T1000 (cell line): ENCODE measurements at regions not wholly inside any gene's neighbourhood (a gene's known extent, or its start where the extent isn't known, plus 50 kb on each side); places are given as distances from the start of the nearest gene placed in this dataset.

ENCODE experiments used
- DNase-seq: peaks from one replicate; lab custom pipeline; 2025; ENCODE audit warnings: mixed read lengths; lab: John Stamatoyannopoulos, UW

- no peak for DNase-seq
Measured at GRCh38 chr5:153118018-153118417, 372.5 kb upstream of the GRIA1 start.

GRCh38 chr5:153122403-153122802 lies 368.1 kb upstream of the GRIA1 start:
- DNase-seq = no peak

DNA sequence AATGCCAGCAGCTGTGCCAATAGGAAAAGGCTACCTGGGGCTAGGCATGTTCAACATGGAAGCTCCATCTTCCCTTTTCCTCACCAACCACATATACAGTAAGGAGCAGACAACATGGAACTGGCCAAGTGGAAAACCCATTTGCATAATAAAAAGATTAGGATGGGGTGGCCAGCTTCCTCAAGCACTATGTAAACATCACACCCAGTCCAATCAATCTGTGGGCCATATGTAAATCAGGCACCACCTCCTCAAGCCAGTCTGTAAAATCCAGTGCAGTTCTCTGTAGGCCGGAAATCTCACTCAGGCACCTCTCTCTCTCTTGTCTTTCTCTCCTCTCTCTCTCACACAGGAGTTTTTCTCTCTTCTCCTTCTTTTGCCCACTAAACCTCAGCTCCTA lies 360.2 kb upstream of the GRIA1 start:
- DNase-seq = no peak

- DNase-seq = no peak
Measured at GRCh38 chr5:153135411-153135810, 355.1 kb upstream of the GRIA1 start.

DNA sequence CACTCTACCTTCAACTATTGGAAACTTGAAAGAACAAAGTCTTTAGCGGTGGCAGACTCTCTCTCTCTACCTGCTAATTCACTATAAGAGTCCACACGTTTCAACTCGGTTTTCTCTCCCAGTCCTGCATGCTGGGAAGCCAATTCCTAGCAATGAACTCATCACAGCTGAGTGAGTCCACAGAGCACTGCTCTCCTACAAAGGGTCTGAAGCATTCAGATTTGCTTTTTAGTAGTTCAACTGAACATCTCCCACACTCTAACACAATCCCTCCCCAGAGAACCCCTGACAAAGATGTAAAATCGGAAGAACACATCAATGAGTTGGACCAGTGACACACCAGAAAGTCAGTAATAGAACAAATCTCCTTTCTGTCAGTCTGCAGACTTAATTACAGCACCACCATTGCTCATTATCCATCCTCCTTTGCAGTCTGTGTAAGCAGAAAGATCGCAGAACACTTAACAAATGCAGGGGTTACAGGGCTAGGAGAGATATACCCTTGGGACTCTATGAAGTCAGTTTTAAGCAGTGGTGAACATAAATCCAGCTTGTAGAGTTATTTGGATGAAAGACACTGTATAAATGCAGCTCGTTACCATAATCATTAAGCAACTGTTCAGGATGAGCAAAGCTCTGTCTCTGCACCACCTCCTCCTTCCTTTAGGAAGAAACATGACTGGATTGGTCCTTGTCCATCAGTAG lies 353.4 kb upstream of the GRIA1 start:
- DNase-seq = no peak

DNA sequence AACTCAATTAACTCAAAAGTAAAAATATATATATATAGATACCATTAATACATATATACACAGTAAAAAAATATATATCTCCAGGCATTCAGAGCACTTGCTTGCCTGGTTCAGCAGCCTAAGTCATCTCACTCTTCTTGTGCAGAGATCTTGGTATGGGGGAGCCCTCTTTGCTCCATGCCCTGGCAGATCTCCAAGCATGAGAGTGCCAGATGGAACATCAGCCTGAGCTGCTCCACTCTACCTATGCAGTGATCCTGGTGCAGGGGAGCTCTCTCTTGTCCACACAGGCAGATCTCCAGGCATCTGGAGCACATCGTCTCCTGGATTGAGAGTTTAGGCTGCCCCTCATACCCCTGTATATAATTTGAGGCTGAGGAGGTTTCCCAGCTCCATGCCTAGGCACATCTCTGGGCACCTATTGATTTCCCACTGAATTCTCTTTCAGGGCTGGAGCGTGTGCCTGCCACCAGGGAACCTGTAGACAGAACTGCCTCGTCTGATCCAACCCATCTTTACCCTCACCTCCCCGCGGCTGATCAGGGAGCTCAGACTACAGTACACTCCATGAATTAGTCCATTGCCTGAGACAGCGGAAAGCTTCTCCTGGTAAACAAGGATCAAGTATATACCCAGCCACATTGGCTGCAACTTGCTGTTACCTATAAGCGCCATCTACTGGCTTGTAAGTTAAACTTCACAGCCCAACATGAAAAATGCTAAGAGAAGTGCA lies 342.4 kb upstream of the GRIA1 start:
- DNase-seq = no peak

DNA sequence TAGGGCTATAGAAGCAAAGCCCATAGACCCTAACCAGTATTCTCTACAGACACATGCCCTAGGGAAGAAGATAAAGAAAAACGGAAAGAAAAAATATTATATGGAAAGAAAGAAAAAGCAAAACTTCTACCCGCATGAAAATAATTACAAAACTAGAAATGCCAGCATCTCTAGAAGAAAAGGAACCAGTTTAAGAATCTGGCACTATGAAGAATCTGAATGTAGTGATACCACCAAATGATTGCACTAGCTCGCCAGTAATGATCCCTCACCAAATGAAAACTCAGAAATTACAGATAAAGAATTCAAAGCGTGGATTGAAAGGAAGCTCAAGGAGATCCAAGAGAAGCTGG lies 341.9 kb upstream of the GRIA1 start:
- DNase-seq = no peak

DNA sequence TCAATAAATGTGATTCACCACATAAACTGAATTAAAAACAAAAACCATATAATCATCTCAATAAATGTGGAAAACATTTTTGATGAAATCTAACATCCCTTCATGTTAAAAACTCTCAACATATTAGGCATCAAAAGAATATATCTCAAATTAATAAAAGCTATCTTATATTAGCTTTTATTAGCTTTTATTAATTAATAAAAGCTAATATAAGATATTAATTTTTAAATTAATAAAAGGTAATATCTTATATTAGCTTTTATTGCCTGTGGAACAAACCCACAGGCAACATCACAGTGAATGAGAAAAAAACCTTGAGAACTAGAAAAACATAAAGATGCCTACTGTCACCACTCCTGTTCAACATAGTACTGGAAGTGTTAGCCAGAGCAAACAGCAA lies 338.9 kb upstream of the GRIA1 start:
- no peak for DNase-seq

DNA sequence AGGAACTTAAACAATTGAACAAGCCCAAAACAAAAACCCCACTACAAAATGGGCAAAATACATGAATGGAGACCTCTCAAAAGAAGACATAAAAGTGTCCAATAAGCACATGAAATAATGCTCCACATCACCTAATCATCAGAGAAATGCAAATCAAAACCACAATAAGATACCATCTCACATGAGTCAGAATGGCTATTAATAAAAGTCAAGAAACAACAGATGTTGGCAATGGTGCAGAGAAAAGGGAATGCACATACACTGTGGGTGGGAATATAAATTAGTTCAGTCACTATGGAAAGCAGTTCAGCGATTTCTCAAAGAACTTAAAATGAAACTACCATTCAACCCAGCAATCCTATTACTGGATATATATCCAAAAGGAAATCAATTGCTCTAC lies 337.4 kb upstream of the GRIA1 start:
- no peak for DNase-seq

GRCh38 chr5:153157156-153157555 lies 333.3 kb upstream of the GRIA1 start:
- DNase-seq = no peak

- no peak for DNase-seq
Measured at GRCh38 chr5:153158608-153159007, 331.9 kb upstream of the GRIA1 start.

DNA sequence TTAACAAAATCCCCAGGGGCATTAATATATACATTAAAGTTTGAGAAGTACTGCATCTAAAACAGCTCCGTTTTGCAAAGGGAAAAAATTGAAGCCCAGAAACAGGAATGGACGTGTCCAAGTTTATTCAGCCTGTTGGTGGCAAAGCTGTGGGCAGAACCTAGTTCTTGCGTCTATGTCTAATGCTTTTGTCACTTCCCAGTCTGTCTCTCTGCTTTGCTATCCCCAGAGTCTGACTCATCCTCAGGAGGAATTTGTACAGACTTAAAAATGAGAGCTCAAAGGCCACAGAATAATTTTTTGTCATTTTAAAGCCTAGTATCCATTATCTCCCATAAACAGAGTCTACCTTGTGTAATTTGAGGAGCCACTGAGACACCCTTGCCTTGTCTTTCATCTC lies 330.9 kb upstream of the GRIA1 start:
- no peak for DNase-seq

DNA sequence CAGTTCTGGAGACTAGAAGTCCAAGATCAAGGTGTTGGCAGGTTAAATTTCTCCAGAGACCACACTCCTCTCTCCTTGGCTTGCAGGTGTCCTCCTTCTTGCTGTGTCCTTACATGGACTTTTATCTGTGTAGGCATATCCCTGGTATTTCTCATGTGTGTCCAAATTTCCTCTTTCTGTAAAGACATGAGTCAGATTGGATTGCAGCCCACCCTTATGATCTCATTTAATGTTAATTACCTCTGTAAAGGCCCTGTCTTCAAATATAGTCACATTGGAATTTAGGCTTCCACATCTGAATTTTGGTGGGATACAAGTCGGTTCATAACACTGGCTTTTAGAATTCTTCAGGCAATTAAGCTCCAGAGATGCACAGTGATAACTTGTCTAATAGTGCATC lies 322.2 kb upstream of the GRIA1 start:
- no peak for DNase-seq

- no peak for DNase-seq
Measured at GRCh38 chr5:153187503-153187902, 303.0 kb upstream of the GRIA1 start.

DNA sequence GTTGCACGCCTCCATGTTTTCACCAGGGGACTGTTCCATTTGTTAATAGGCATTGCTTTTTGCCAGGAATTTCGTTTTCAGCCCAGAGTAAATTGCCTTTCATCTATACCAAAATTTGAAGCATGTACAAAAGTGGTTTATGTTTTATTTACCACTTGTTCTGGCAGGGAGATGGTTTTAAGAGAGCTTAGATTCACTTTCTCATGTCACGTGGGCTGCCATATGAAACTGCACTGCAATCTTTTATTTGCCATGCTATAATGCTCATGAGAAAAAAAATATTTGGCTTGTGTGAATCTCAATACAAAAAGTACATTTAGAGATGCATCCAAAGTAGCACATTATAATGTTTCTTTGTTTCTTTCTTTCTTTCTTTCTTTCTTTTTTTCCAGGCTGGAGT lies 284.1 kb upstream of the GRIA1 start:
- DNase-seq = no peak

- DNase-seq = no peak
Measured at GRCh38 chr5:153209016-153209415, 281.5 kb upstream of the GRIA1 start.

DNA sequence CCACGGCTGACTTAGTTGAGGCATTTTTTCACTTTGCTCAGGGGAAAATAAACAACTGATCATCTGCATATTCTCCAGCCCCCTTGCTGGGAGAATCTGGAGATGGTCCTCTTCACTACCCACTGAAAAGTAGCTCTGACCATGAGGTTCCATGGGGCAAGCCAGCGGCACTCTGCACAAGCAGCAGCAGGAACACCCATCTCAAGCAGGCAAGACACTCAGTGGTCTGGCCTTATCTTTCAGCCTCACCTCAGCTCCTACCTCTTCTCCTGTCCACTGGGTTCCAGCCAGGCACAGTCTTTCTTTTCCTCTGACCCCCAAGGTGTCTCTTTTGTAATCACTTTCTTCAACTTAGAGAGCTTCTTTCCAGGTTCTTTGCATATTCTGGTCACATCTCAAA lies 280.8 kb upstream of the GRIA1 start:
- DNase-seq = no peak

GRCh38 chr5:153211076-153211475 lies 279.4 kb upstream of the GRIA1 start:
- no peak for DNase-seq

DNA sequence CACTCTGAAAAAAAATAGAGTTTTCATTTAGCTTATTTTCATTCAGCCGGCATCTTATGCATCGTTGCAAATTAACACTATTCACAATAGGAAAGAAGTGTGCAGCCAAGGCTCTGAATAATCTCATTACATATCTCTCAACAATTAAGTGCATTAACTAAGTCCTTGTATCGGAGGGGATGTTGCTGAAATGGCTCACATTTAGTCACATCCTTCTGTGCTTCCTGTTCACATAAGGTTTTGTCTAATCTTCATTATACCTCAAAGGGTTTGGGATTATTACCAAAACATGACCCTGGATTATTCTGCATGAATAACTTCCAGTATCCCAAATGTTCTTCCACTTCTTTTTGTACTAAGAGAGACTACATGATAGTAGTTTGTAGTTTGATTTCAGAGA lies 278.0 kb upstream of the GRIA1 start:
- no peak for DNase-seq

GRCh38 chr5:153222936-153223335 lies 267.5 kb upstream of the GRIA1 start:
- DNase-seq = no peak

DNA sequence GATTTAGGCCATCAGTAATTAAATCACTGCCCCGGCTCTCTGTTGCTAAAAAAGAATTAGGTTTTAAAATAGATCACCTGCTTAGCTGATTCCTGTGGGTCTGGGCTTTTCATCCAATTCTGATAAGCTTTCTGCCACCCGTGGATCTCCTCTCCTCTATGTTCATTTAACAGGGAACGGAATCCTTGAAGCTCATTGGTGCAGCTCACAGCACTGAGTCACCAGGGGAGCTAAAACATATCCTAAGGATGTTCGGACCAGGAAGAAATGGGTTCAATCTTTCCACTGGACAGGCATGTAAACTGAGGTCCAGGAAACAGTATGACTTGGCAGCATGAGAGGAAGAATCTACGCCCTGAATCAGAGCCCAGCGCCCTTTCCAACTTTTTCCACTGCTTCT lies 267.1 kb upstream of the GRIA1 start:
- no peak for DNase-seq

DNA sequence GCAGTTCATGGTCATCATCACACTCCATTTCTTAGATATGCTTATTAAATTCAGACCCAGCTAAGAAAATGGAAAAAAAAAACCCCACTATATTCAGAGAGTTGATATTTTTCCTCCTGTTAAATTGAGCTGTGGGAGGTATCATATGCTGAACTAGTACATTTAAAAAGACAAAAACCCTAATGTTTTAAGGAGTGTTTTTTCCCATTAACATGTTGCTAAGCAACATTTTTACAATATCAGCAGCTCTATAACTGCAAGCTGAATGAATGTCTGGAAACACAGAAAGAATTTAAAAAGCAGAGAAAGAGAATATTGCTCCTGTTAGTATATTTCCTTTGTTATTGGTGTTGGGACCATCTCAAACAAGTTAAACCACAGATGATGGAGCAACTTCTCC lies 265.8 kb upstream of the GRIA1 start:
- DNase-seq = no peak

DNA sequence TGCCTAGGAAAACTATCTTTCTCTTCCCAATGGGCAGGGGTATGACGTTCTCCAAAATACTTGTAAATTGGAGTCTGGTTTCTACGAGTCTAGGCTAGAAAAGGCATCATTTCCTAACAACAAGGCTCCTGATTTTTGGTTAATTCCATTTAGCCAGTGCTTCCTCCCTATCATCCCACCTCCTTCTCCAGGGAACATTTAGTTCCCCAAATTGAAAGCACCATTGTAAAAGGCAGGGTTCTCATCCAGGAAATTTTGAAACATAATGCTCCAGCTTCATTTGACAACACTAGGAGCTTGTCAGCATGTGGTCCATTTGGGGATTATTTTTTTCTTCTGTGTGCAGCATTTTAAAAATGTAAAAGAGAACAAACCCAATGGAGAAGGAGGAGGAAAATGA lies 256.5 kb upstream of the GRIA1 start:
- DNase-seq = no peak

DNA sequence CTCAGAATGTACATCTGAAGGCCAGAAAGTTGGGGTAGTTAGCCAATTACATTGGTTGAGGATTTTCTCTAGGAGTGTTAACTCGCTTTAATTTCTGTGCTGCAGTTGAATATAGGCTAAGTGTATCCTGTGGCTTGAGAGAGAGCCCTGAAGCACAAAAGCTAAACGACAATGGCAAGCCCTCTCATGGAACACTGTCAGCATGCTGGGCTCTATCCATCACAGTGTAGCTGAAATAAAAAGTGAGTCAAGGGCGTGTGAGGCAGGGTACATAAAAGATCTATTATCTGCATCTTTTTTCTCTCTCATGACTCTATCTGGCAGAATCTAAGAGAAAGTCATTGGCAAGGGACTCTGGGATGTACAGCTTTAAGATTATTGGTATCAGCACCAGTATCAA lies 254.2 kb upstream of the GRIA1 start:
- DNase-seq = no peak
